Sigmoid colon (tissue), 6 donors: ENCODE measurements at regions not wholly inside any gene's neighbourhood (a gene's known extent, or its start where the extent isn't known, plus 50 kb on each side); places are given as distances from the start of the nearest gene placed in this dataset.

Experiments used
- DNase-seq: peaks from one replicate; pipeline ENCODE4 v3.0.0-alpha.2; 2019
- H3K27ac ChIP-seq, 4 donors: fragments of 200-600 bp; sonication (generic); one replicate each; pipeline ENCODE4 v1.5.1; 2016 to 2019; ENCODE audit warnings: mild to moderate bottlenecking in 1 of 4
- H3K27me3 ChIP-seq, 3 donors: fragments of 200-600 bp; sonication (generic); one replicate each; pipeline ENCODE4 v1.5.1; 2019; ENCODE audit warnings: mild to moderate bottlenecking in 1 of 3
- H3K36me3 ChIP-seq, 4 donors: fragments of 200-600 bp; sonication (generic); one replicate each; pipeline ENCODE4 v1.5.1; 2016 to 2019
- H3K4me1 ChIP-seq, 4 donors: fragments of 200-600 bp; sonication (generic); one replicate each; pipeline ENCODE4 v1.5.1; 2017 to 2019
- H3K4me3 ChIP-seq, 4 donors: fragments of 200-600 bp; sonication (generic); one replicate each; pipeline ENCODE4 v1.5.1; 2017 to 2019; ENCODE audit warnings: mild to moderate bottlenecking in 2 of 4, moderate library complexity in 1 of 4
- H3K9me3 ChIP-seq, 4 donors: fragments of 200-600 bp in 3 of 4; sonication (generic) in 3 of 4; one replicate each; pipeline versions ENCODE4 v1.5.1 to v1.6.1; 2013 to 2019
- CTCF ChIP-seq, 4 experiments: fragments of 450-650 bp in 3 of 4; fragments of 200-600 bp in 1 of 4; IDR thresholded peaks; one replicate each; pipeline ENCODE4 v1.5.1; 2016 to 2019; ENCODE audit warnings: antibody characterized with exemption in 4 of 4, mild to moderate bottlenecking in 3 of 4, moderate library complexity in 2 of 4
- EP300 ChIP-seq, 4 donors: sonication (generic); formaldehyde crosslinking; IDR thresholded peaks; one replicate each; pipeline ENCODE4 v1.6.1; 2017; ENCODE audit warnings: antibody characterized with exemption in 4 of 4
- POLR2A ChIP-seq, 2 donors: fragments of 450-650 bp; IDR thresholded peaks; one replicate each; pipeline ENCODE4 v1.6.1; 2016; ENCODE audit warnings: antibody characterized with exemption in 2 of 2, mild to moderate bottlenecking in 2 of 2, moderate library complexity in 2 of 2
- POLR2AphosphoS5 ChIP-seq, 4 donors: sonication (generic); formaldehyde crosslinking; IDR thresholded peaks; one replicate each; pipeline ENCODE4 v1.6.1; 2017; ENCODE audit warnings: antibody characterized with exemption in 4 of 4
- WGBS, 2 donors: extraction: QIAGEN DNeasy Blood & Tissue Kit; methylation state at CpG; one replicate each; pipeline ENCODE4 v1.1.7; 2013; 5-methylcytosine and 5-hydroxymethylcytosine counted together
- intact Hi-C: fragments of 100-400 bp; cut with DNase I; formaldehyde crosslinking; loops from one replicate; pipeline ENCODE4 v1.15.1; 2023
- donor health status: healthy with polysubstance abuse.
- donor health status: healthy.

- Histone ChIP-seq H3K27ac (no peak overlapping the region), H3K4me3 (no peak overlapping the region), H3K27me3 (no peaks in the 10 kb centered on the region), H3K9me3 (no peaks in the 10 kb centered on the region), H3K4me1 (peaks cover 0 to 8% (median 0%) of the 10 kb centered on the region in 4 donors), H3K36me3 (no peaks in the 10 kb centered on the region)
- intact Hi-C loops, result no loop called here
- no peak for DNase-seq
- 60 to 64% methylated on average over 3 of the region's 3 CpGs for WGBS, 2 donors
- TF ChIP-seq CTCF (IDR thresholded peaks at IDR 0.05) (no peak), POLR2AphosphoS5 (IDR thresholded peaks at IDR 0.05) (no peak), EP300 (IDR thresholded peaks at IDR 0.05) (no peak), POLR2A (IDR thresholded peaks at IDR 0.05) (no peak)
Measured at GRCh38 chr3:161946443-161946960, 449.9 kb downstream of the OTOL1 start.

GRCh38 chr3:161950318-161950868 lies 453.8 kb downstream of the OTOL1 start:
- Histone ChIP-seq H3K27me3 (no peaks in the 10 kb centered on the region), H3K4me3 (no peak overlapping the region), H3K9me3 (no peaks in the 10 kb centered on the region), H3K36me3 (no peaks in the 10 kb centered on the region), H3K27ac (no peak overlapping the region), H3K4me1 (no peaks in the 10 kb centered on the region)
- TF ChIP-seq CTCF (IDR thresholded peaks at IDR 0.05) (no peak), POLR2A (IDR thresholded peaks at IDR 0.05) (no peak), POLR2AphosphoS5 (IDR thresholded peaks at IDR 0.05) (no peak), EP300 (IDR thresholded peaks at IDR 0.05) (no peak)
- intact Hi-C loops, result no loop called here
- DNase-seq, result no peak
- 88 to 91% methylated on average over 4 of the region's 4 CpGs for WGBS, 2 donors

GRCh38 chr3:161957467-161957866 lies 460.9 kb downstream of the OTOL1 start:
- WGBS, 2 donors, result 63 to 75% methylated on average over 2 of the region's 2 CpGs
- Histone ChIP-seq H3K4me1 (peaks cover 0 to 14% (median 0%) of the 10 kb centered on the region in 4 donors), H3K9me3 (no peaks in the 10 kb centered on the region), H3K36me3 (no peaks in the 10 kb centered on the region), H3K4me3 (no peak overlapping the region), H3K27ac (no peak overlapping the region), H3K27me3 (no peaks in the 10 kb centered on the region)
- DNase-seq, result no peak
- TF ChIP-seq POLR2A (IDR thresholded peaks at IDR 0.05), result no peak
- TF ChIP-seq POLR2AphosphoS5 (IDR thresholded peaks at IDR 0.05), result no peak
- no peak for TF ChIP-seq EP300 (IDR thresholded peaks at IDR 0.05)
- no peak for TF ChIP-seq CTCF (IDR thresholded peaks at IDR 0.05)
- intact Hi-C loops, result no loop called here

GRCh38 chr3:161964857-161965256 lies 468.2 kb downstream of the OTOL1 start:
- H3K27me3 ChIP-seq, result no peaks in the 10 kb centered on the region
- H3K27ac ChIP-seq, result no peak overlapping the region
- intact Hi-C loops, result no loop called here
- H3K4me1 ChIP-seq, result no peaks in the 10 kb centered on the region
- 86 to 89% methylated on average over 4 of the region's 4 CpGs for WGBS, 2 donors
- H3K9me3 ChIP-seq, result no peaks in the 10 kb centered on the region
- TF ChIP-seq POLR2AphosphoS5 (IDR thresholded peaks at IDR 0.05) (no peak), CTCF (IDR thresholded peaks at IDR 0.05) (no peak)
- no peaks in the 10 kb centered on the region for H3K36me3 ChIP-seq
- DNase-seq, result no peak
- no peak overlapping the region for H3K4me3 ChIP-seq

- Histone ChIP-seq H3K4me3 (no peak overlapping the region), H3K36me3 (no peaks in the 10 kb centered on the region), H3K4me1 (no peaks in the 10 kb centered on the region), H3K27ac (no peak overlapping the region), H3K9me3 (no peaks in the 10 kb centered on the region), H3K27me3 (no peaks in the 10 kb centered on the region)
- WGBS, 2 donors, result 76 to 86% methylated on average over 2 of the region's 2 CpGs
- TF ChIP-seq POLR2A (IDR thresholded peaks at IDR 0.05) (no peak), EP300 (IDR thresholded peaks at IDR 0.05) (no peak), CTCF (IDR thresholded peaks at IDR 0.05) (no peak), POLR2AphosphoS5 (IDR thresholded peaks at IDR 0.05) (no peak)
- intact Hi-C loops, result no loop called here
- DNase-seq, result no peak
Measured at GRCh38 chr3:161969867-161970266, 473.3 kb downstream of the OTOL1 start.
